GM12891 (cell line): ENCODE measurements at regions not wholly inside any gene's neighbourhood (a gene's known extent, or its start where the extent isn't known, plus 50 kb on each side); places are given as distances from the start of the nearest gene placed in this dataset.

Experiments
- PAX5 ChIP-seq: IDR thresholded peaks from 2 replicates; pipeline ENCODE4 v1.6.1; 2011; ENCODE audit warnings: low read length, moderate library complexity, mild to moderate bottlenecking; ENCODE audit not compliant: insufficient read depth, severe bottlenecking
- POLR2A ChIP-seq: IDR thresholded peaks from 2 replicates; pipeline ENCODE4 v1.6.1; 2011; ENCODE audit warnings: low read depth, low read length, control low read depth
- POLR2AphosphoS5 ChIP-seq: IDR thresholded peaks from 2 replicates; pipeline ENCODE4 v1.6.1; 2011; ENCODE audit warnings: low read depth, low read length, control low read depth
- SPI1 ChIP-seq: IDR thresholded peaks from 2 replicates; pipeline ENCODE4 v1.6.1; 2011; ENCODE audit warnings: low read depth, low read length, control low read depth

- no peak for TF ChIP-seq POLR2A
- TF ChIP-seq POLR2AphosphoS5 = no peak
- no peak for TF ChIP-seq SPI1
- TF ChIP-seq PAX5 = no peak
Measured at GRCh38 chr18:41829647-41830516, 125.2 kb upstream of the PIK3C3 start.
